ENCODE measurements at regions not wholly inside any gene's neighbourhood (a gene's known extent, or its start where the extent isn't known, plus 50 kb on each side); places are given as distances from the start of the nearest gene placed in this dataset.

- TF ChIP-seq CTCF (conservative IDR thresholded peaks at IDR 0.05 in 1 of 2, IDR thresholded peaks at IDR 0.05 in 1 of 2; ENCODE audit: extremely low read depth in 1 of 2, insufficient read depth in 1 of 2, low read depth in 1 of 2, low read length in 2 of 2) (no peak), EZH2 (IDR thresholded peaks at IDR 0.05; ENCODE audit: borderline replicate concordance, low read length) (no peak)
Observed at GRCh38 chr21:19109694-19110093, 706.1 kb upstream of the TMPRSS15 start.

All from mammary epithelial cell (primary cell).